ENCODE measurements at regions not wholly inside any gene's neighbourhood (a gene's known extent, or its start where the extent isn't known, plus 50 kb on each side); places are given as distances from the start of the nearest gene placed in this dataset.

DNA sequence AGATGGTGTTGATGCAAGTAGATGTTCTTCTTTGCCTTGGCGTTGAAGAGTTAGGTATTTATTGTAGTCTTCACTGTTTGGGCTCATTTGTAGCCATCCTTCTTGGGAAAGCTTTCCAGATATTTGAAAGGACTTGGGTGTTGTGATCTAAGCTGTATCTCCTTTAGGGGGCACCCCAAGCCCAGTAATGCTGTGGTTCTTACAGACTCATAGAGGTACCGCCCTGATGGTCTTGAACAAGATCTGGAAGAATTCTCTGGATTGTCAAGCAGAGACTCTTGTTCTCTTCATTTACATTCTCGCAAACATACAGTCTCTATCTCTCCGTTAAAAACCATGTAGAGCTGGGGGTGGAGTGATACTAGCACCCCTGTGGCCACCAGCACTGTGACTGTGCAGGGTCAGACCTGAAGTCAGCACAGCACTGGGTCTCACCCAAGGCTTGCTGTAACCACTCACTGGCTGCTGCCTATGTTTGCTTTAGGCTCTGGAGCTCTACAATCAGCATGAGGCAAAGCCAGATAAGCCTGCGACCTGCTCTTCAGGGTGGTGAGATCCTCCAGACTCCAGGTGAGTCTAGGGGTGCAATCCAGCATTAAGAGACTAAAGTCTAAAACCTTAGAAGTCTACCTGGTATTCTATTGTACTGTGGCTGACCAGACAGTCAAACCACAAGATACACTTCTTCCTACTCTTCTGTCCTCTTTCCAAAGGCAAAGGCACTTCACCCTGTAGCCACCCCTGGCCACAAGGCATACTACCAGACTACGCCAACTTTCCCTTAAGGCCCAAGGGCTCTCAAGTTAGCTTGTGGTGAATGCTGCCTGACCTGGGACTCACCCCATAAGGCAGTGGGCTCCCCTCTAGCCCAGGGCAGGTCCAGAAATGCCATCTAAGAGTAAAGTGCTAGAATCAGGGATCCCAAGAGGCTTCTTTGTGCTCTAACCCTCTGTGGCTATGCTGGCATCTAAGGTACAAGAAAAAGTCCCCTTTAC, 209.7 kb upstream of the TMEM196 start:
- H3K9ac ChIP-seq (ENCODE audit: insufficient read depth, low read depth, low read length): no peak overlapping the region
- WGBS (ENCODE audit: low lambda C conversion rate): 12% methylated on average over 6 of the region's 6 CpGs
- no peak for FAIRE-seq
- DNase-seq (ENCODE audit: low spot score): peak; percentile 6
- no peak for ATAC-seq
- ChIA-PET CTCF (ENCODE audit: low intra/inter-chr PET ratio, low total read pairs) (interaction anchor here (1.2 kb wide), 1 partner anchor 615 kb away, joined by 5 read pairs; no protein-coding TSS in a partner anchor), POLR2A (no interaction called here)
- no peaks in the 10 kb centered on the region for H3K79me2 ChIP-seq (ENCODE audit: insufficient read depth, low read length)
- TF ChIP-seq ZNF546 (CRISPR knock-in tag; conservative IDR thresholded peaks at IDR 0.05) (no peak), STAG1 (CRISPR knock-in tag; IDR thresholded peaks at IDR 0.05) (peak; percentile 42), PHF8 (CRISPR knock-in tag; IDR thresholded peaks at IDR 0.05) (no peak), ARNTL (CRISPR knock-in tag; IDR thresholded peaks at IDR 0.05) (no peak)
- no peak overlapping the region for H3K27ac ChIP-seq (ENCODE audit: extremely low read length, insufficient read depth, low read length)
- no peaks in the 10 kb centered on the region for H4K20me1 ChIP-seq (ENCODE audit: insufficient read depth, low read length)
- intact Hi-C loops (cut with micrococcal nuclease; ENCODE audit: unreplicated experiment): no loop called here
- no peaks in the 10 kb centered on the region for H3K4me1 ChIP-seq (ENCODE audit: insufficient read depth, low read length)
- no peak overlapping the region for H2AFZ ChIP-seq (ENCODE audit: low read length)
- no peaks in the 10 kb centered on the region for H3K36me3 ChIP-seq (replicated peaks in 1 of 2; ENCODE audit: control insufficient read depth in 1 of 2, insufficient read depth in 2 of 2, low read length in 2 of 2)
- H3K9me3 ChIP-seq (ENCODE audit: low read length): peaks cover 74% of the 10 kb centered on the region
- H3K27me3 ChIP-seq (ENCODE audit: control insufficient read depth in 1 of 2, insufficient read depth in 2 of 2, low read length in 2 of 2): no peaks in the 10 kb centered on the region
- no peak overlapping the region for H3K4me3 ChIP-seq (replicated peaks in 1 of 3; ENCODE audit: insufficient read depth in 1 of 3, low read depth in 2 of 3, low read length in 3 of 3)
- BruUV-seq (replicated peaks): no TSS peak
- in situ Hi-C loops (cut with HindIII; ENCODE audit: extremely low pct_ligation_motif_present, low pct_unique_long_range_greater_than_20kb): no loop called here
- no peak overlapping the region for H3K4me2 ChIP-seq (ENCODE audit: low read depth, low read length)

DNA sequence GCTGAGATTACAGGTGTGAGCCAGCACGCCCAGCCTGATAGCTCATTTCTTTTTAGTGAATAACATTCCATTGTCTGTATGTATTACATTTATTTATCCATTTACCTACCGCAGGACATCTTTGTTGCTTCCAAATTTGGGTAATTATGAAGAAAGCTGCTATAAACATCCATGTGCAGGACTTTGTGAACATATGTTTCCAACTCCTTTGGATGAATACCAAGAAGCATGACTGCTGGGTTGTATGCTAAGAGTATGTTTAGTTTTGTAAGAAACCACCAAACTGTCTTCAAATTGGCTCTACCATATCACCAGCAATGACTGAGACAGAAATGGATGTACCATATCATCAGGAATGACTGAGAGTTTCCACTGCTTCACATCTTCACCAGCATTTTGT, 200.2 kb upstream of the TMEM196 start:
- Histone ChIP-seq H3K4me3 (replicated peaks in 1 of 3; ENCODE audit: insufficient read depth in 1 of 3, low read depth in 2 of 3, low read length in 3 of 3) (no peak overlapping the region), H3K27me3 (ENCODE audit: control insufficient read depth in 1 of 2, insufficient read depth in 2 of 2, low read length in 2 of 2) (no peaks in the 10 kb centered on the region), H3K9me3 (ENCODE audit: low read length) (peaks cover 28% of the 10 kb centered on the region), H3K4me2 (ENCODE audit: low read depth, low read length) (no peak overlapping the region), H2AFZ (ENCODE audit: low read length) (no peak overlapping the region), H3K36me3 (replicated peaks in 1 of 2; ENCODE audit: control insufficient read depth in 1 of 2, insufficient read depth in 2 of 2, low read length in 2 of 2) (no peaks in the 10 kb centered on the region), H3K9ac (ENCODE audit: insufficient read depth, low read depth, low read length) (no peak overlapping the region), H3K27ac (ENCODE audit: extremely low read length, insufficient read depth, low read length) (no peak overlapping the region), H3K4me1 (ENCODE audit: insufficient read depth, low read length) (no peaks in the 10 kb centered on the region), H4K20me1 (ENCODE audit: insufficient read depth, low read length) (no peaks in the 10 kb centered on the region), H3K79me2 (ENCODE audit: insufficient read depth, low read length) (no peaks in the 10 kb centered on the region)
- BruUV-seq (replicated peaks): no TSS peak
- 17% methylated on average over 2 of the region's 2 CpGs for WGBS (ENCODE audit: low lambda C conversion rate)
- ATAC-seq: no peak
- FAIRE-seq: no peak
- TF ChIP-seq GATAD1 (CRISPR knock-in tag; IDR thresholded peaks at IDR 0.05): no peak
- no peak for TF ChIP-seq ATRX (CRISPR knock-in tag; IDR thresholded peaks at IDR 0.05; ENCODE audit: borderline replicate concordance)
- no peak for TF ChIP-seq ZNF205 (CRISPR knock-in tag; IDR thresholded peaks at IDR 0.05)
- TF ChIP-seq SP5 (CRISPR knock-in tag; IDR thresholded peaks at IDR 0.05; ENCODE audit: borderline replicate concordance, low read depth): no peak
- TF ChIP-seq ZNF569 (CRISPR knock-in tag; IDR thresholded peaks at IDR 0.05; ENCODE audit: borderline replicate concordance): no peak
- TF ChIP-seq CENPT (CRISPR knock-in tag; IDR thresholded peaks at IDR 0.05; ENCODE audit: low read depth): no peak
- no peak for TF ChIP-seq FOSL2 (CRISPR knock-in tag; IDR thresholded peaks at IDR 0.05)
- no peak for TF ChIP-seq ZNF329 (CRISPR knock-in tag; IDR thresholded peaks at IDR 0.05; ENCODE audit: low read depth)
- intact Hi-C loops (cut with micrococcal nuclease; ENCODE audit: unreplicated experiment) (no loop called here), in situ Hi-C loops (cut with HindIII; ENCODE audit: extremely low pct_ligation_motif_present, low pct_unique_long_range_greater_than_20kb) (no loop called here)
- POLR2A ChIA-PET: no interaction called here
- CTCF ChIA-PET (ENCODE audit: low intra/inter-chr PET ratio, low total read pairs): no interaction called here
- no peak for DNase-seq (ENCODE audit: low spot score)

All from HepG2 (cell line).